Adrenal gland (tissue), 9 donors: ENCODE measurements at regions not wholly inside any gene's neighbourhood (a gene's known extent, or its start where the extent isn't known, plus 50 kb on each side); places are given as distances from the start of the nearest gene placed in this dataset.
"Not testable (repeated sequence)": the region's sequence is repeated elsewhere in the genome, so short reads cannot be mapped to it uniquely, and the experiment has no call there.

Experiments used
- DNase-seq, 7 donors: peaks; one replicate each; pipeline ENCODE4 v3.0.0-alpha.2; 2019 to 2020
- H3K27ac ChIP-seq, 5 donors: fragments of 200-600 bp; sonication (generic) in 4 of 5; 1 replicate in 3 of 5; 2 replicates in 2 of 5; pipeline versions ENCODE4 v1.5.1 to v1.8.0; 2016 to 2020; ENCODE audit warnings: mild to moderate bottlenecking in 1 of 5
- H3K27me3 ChIP-seq: fragments of 200-600 bp; 2 replicates; pipeline ENCODE4 v1.8.0; 2021
- H3K36me3 ChIP-seq, 2 donors: fragments of 200-600 bp; replicated peaks in 1 of 2; 1 replicate in 1 of 2; 2 replicates in 1 of 2; pipeline versions ENCODE4 v1.5.1 to v1.8.0; 2018 to 2022
- H3K4me1 ChIP-seq, 2 donors: fragments of 200-600 bp; replicated peaks in 1 of 2; 1 replicate in 1 of 2; 2 replicates in 1 of 2; pipeline versions ENCODE4 v1.5.1 to v1.8.0; 2018 to 2021
- H3K4me3 ChIP-seq, 4 donors: fragments of 200-600 bp; sonication (generic) in 3 of 4; one replicate each; pipeline ENCODE4 v1.5.1; 2016 to 2018
- H3K9me3 ChIP-seq, 3 donors: fragments of 200-600 bp; sonication (generic) in 1 of 3; replicated peaks in 1 of 3; 1 replicate in 2 of 3; 2 replicates in 1 of 3; pipeline versions ENCODE4 v1.5.1 to v1.8.0; 2016 to 2021
- CTCF ChIP-seq, 6 experiments: fragments of 450-650 bp in 4 of 6; fragments of 200-600 bp in 2 of 6; sonication (generic) in 1 of 6; IDR thresholded peaks; 1 replicate in 5 of 6; 2 replicates in 1 of 6; pipeline versions ENCODE4 v1.5.1 to v1.8.0; 2016 to 2021; ENCODE audit warnings: antibody characterized with exemption in 6 of 6, mild to moderate bottlenecking in 2 of 6, moderate library complexity in 1 of 6
- POLR2A ChIP-seq, 2 donors: fragments of 450-650 bp; IDR thresholded peaks; one replicate each; pipeline ENCODE4 v1.6.1; 2017; ENCODE audit warnings: antibody characterized with exemption in 2 of 2, mild to moderate bottlenecking in 2 of 2, moderate library complexity in 1 of 2
- WGBS, 4 donors: extraction: QIAGEN DNeasy Blood & Tissue Kit in 2 of 4; methylation state at CpG; one replicate each; pipeline versions ENCODE4 v1.1.5 to v1.1.7; 2013 to 2017; 5-methylcytosine and 5-hydroxymethylcytosine counted together
- intact Hi-C, 2 donors: fragments of 100-400 bp; cut with DNase I; formaldehyde crosslinking; loops; one replicate each; pipeline versions ENCODE4 v1.14.1 to v1.15.0; 2022 to 2023
- donor health status: healthy with polysubstance abuse.
- donor health status: Bipolar disorder and iron deficiency.
- donor health status: DM: yes; HTN: yes; CAD: no.
- donor health status: DM: no; HTN: no; CAD: no.
- donor health status: DM: no; HTN: no; CAD: no.

GRCh38 chr3:67245545-67245944 lies 247.4 kb downstream of the KBTBD8 start:
- Histone ChIP-seq H3K4me3 (no peak overlapping the region), H3K36me3 (no peaks in the 10 kb centered on the region), H3K4me1 (no peaks in the 10 kb centered on the region), H3K27ac (no peak overlapping the region), H3K27me3 (no peaks in the 10 kb centered on the region), H3K9me3 (no peaks in the 10 kb centered on the region)
- TF ChIP-seq CTCF (IDR thresholded peaks at IDR 0.05) (no peak), POLR2A (IDR thresholded peaks at IDR 0.05) (no peak)
- 62 to 71% (median 65%) methylated on average over 3 of the region's 3 CpGs for WGBS, 4 donors
- DNase-seq, result no peak
- intact Hi-C loops, result no loop called here

GRCh38 chr3:67248726-67249125 lies 250.6 kb downstream of the KBTBD8 start:
- DNase-seq, result no peak
- intact Hi-C loops, result no loop called here

GRCh38 chr3:67252906-67253305 lies 254.8 kb downstream of the KBTBD8 start:
- H3K9me3 ChIP-seq, H3K27me3 ChIP-seq, H3K4me3 ChIP-seq, H3K27ac ChIP-seq, H3K36me3 ChIP-seq, intact Hi-C loops, H3K4me1 ChIP-seq: not testable (repeated sequence)
- WGBS, 4 donors, result 67 to 77% (median 73%) methylated on average over 1 of the region's 1 CpG
- DNase-seq, result peak in 5 of 7 donors; percentile 10 to 29 (median 24)

More at GRCh38 chr3:67248726-67249125, 250.6 kb downstream of the KBTBD8 start:
- Histone ChIP-seq H3K4me3 (no peak overlapping the region), H3K36me3 (no peaks in the 10 kb centered on the region), H3K27me3 (no peaks in the 10 kb centered on the region), H3K4me1 (no peaks in the 10 kb centered on the region), H3K27ac (no peak overlapping the region), H3K9me3 (no peaks in the 10 kb centered on the region)
- WGBS, 4 donors, result 48 to 58% (median 52%) methylated on average over 3 of the region's 3 CpGs
- TF ChIP-seq CTCF (IDR thresholded peaks at IDR 0.05) (no peak), POLR2A (IDR thresholded peaks at IDR 0.05) (no peak)

GRCh38 chr3:67278015-67278618 lies 280.0 kb downstream of the KBTBD8 start:
- no peak for TF ChIP-seq POLR2A (IDR thresholded peaks at IDR 0.05)
- no peak for TF ChIP-seq CTCF (IDR thresholded peaks at IDR 0.05)
- WGBS, 4 donors, result 74 to 82% (median 80%) methylated on average over 3 of the region's 3 CpGs
- Histone ChIP-seq H3K4me3 (no peak overlapping the region), H3K36me3 (no peaks in the 10 kb centered on the region), H3K27me3 (no peaks in the 10 kb centered on the region), H3K27ac (no peak overlapping the region), H3K4me1 (no peaks in the 10 kb centered on the region), H3K9me3 (no peaks in the 10 kb centered on the region)
- intact Hi-C loops, result no loop called here
- DNase-seq, result no peak

- DNase-seq, result no peak
- WGBS, 4 donors, result 71 to 91% (median 86%) methylated on average over 2 of the region's 2 CpGs
- no peaks in the 10 kb centered on the region for H3K27me3 ChIP-seq
- H3K27ac ChIP-seq, result no peak overlapping the region
- intact Hi-C loops, result no loop called here
- H3K36me3 ChIP-seq, result no peaks in the 10 kb centered on the region
- H3K9me3 ChIP-seq, result no peaks in the 10 kb centered on the region
- no peaks in the 10 kb centered on the region for H3K4me1 ChIP-seq
- H3K4me3 ChIP-seq, result no peak overlapping the region
- TF ChIP-seq CTCF (IDR thresholded peaks at IDR 0.05) (no peak), POLR2A (IDR thresholded peaks at IDR 0.05) (no peak)
These were observed 288.5 kb downstream of the KBTBD8 start for GRCh38 chr3:67286586-67286985.
